WTC11 (cell line): ENCODE measurements at regions not wholly inside any gene's neighbourhood (a gene's known extent, or its start where the extent isn't known, plus 50 kb on each side); places are given as distances from the start of the nearest gene placed in this dataset.

Experiments
- ATAC-seq: fragments of 200-7000 bp; cut with Tn5 transposase; 2 replicates; pipeline ENCODE4 v1.10.0; 2021; ENCODE audit warnings: mild to moderate bottlenecking, moderate library complexity
- CTCF ChIA-PET: fragments of 300-600 bp; sonication (Branson Sonifier 250); formaldehyde crosslinking; loops from one replicate; lab custom pipeline; 2021; ENCODE audit warnings: antibody characterized with exemption; lab: Charles Lee
- POLR2A ChIA-PET: fragments of 350-600 bp; sonication (Branson Sonifier 250); formaldehyde crosslinking; loops from one replicate; lab custom pipeline; 2021; ENCODE audit warnings: antibody characterized with exemption; lab: Charles Lee
- DNase-seq: peaks from one replicate; pipeline ENCODE4 v3.0.0; 2021; ENCODE audit warnings: low spot score
- H3K27ac Mint-ChIP-seq: 2 replicates; pipeline ENCODE4 v1.8.0; 2021; ENCODE audit warnings: mixed read lengths
- H3K27me3 Mint-ChIP-seq: 2 replicates; pipeline ENCODE4 v1.8.0; 2021; ENCODE audit warnings: low read depth, mild to moderate bottlenecking, moderate library complexity, mixed read lengths
- H3K36me3 Mint-ChIP-seq: 2 replicates; pipeline ENCODE4 v1.8.0; 2021; ENCODE audit warnings: mixed read lengths
- H3K4me1 Mint-ChIP-seq: 2 replicates; pipeline ENCODE4 v1.8.0; 2022; ENCODE audit warnings: mixed read lengths
- H3K4me3 Mint-ChIP-seq: 2 replicates; pipeline ENCODE4 v1.8.0; 2021; ENCODE audit warnings: mild to moderate bottlenecking, moderate library complexity, mixed read lengths
- H3K9me3 Mint-ChIP-seq: 2 replicates; pipeline ENCODE4 v1.8.0; 2021; ENCODE audit warnings: mixed read lengths
- CREB1 ChIP-seq: sonication (generic); formaldehyde crosslinking; IDR thresholded peaks from 2 replicates; pipeline ENCODE4 v1.8.0; 2023; ENCODE audit warnings: mild to moderate bottlenecking, missing genetic modification reagents
- E2F4 ChIP-seq: sonication (generic); formaldehyde crosslinking; IDR thresholded peaks from 2 replicates; pipeline ENCODE4 v1.8.1; 2022; ENCODE audit warnings: low read depth, mild to moderate bottlenecking, moderate library complexity, missing genetic modification reagents, borderline replicate concordance
- FOXK1 ChIP-seq: sonication (generic); formaldehyde crosslinking; IDR thresholded peaks from 2 replicates; pipeline ENCODE4 v1.8.0; 2022; ENCODE audit warnings: mild to moderate bottlenecking, moderate library complexity, missing genetic modification reagents
- FOXP1 ChIP-seq: sonication (generic); formaldehyde crosslinking; IDR thresholded peaks from 2 replicates; pipeline ENCODE4 v1.8.0; 2022; ENCODE audit warnings: missing genetic modification reagents, mild to moderate bottlenecking, moderate library complexity, borderline replicate concordance
- NR1H2 ChIP-seq: sonication (generic); formaldehyde crosslinking; IDR thresholded peaks from 2 replicates; pipeline ENCODE4 v1.9.0; 2021; ENCODE audit warnings: mild to moderate bottlenecking, moderate library complexity, missing genetic modification reagents
- OVOL2 ChIP-seq: fragments of 250-450 bp; sonication (Bioruptor Pico); IDR thresholded peaks from 2 replicates; pipeline ENCODE4 v1.9.0; 2021; ENCODE audit warnings: mild to moderate bottlenecking, borderline replicate concordance
- PRDM15 ChIP-seq: sonication (generic); formaldehyde crosslinking; IDR thresholded peaks from 2 replicates; pipeline ENCODE4 v1.8.0; 2022; ENCODE audit warnings: missing genetic modification reagents
- ZBTB21 ChIP-seq: sonication (generic); formaldehyde crosslinking; IDR thresholded peaks from 2 replicates; pipeline ENCODE4 v1.8.1; 2023; ENCODE audit warnings: mild to moderate bottlenecking, missing genetic modification reagents, borderline replicate concordance
- ZBTB43 ChIP-seq: sonication (generic); formaldehyde crosslinking; IDR thresholded peaks from 2 replicates; pipeline ENCODE4 v1.8.1; 2023; ENCODE audit warnings: mild to moderate bottlenecking, missing genetic modification reagents
- ZMAT4 ChIP-seq: fragments of 250-450 bp; sonication (Bioruptor Pico); IDR thresholded peaks from 2 replicates; pipeline ENCODE4 v1.9.0; 2021; ENCODE audit warnings: mild to moderate bottlenecking
- ZNF263 ChIP-seq: sonication (generic); formaldehyde crosslinking; IDR thresholded peaks from 2 replicates; pipeline ENCODE4 v1.8.1; 2022; ENCODE audit warnings: low read depth, mild to moderate bottlenecking, moderate library complexity, missing genetic modification reagents
- ZNF416 ChIP-seq: fragments of 250-450 bp; sonication (Bioruptor Pico); IDR thresholded peaks from 2 replicates; pipeline ENCODE4 v1.9.0; 2021; ENCODE audit warnings: mild to moderate bottlenecking, inconsistent platforms
- TF ChIP-seq, protein P1 (sequence below): sonication (generic); formaldehyde crosslinking; IDR thresholded peaks from 2 replicates; pipeline ENCODE4 v1.8.0; 2022; ENCODE audit warnings: mild to moderate bottlenecking, missing genetic modification reagents

GRCh38 chr6:108748055-108748454 is 100.2 kb upstream of the ARMC2 start:
- peaks cover 23% of the 10 kb centered on the region for H3K4me1 Mint-ChIP-seq
- POLR2A ChIA-PET: no interaction called here
- CTCF ChIA-PET: no interaction called here
- H3K27ac Mint-ChIP-seq: no peak overlapping the region
- H3K9me3 Mint-ChIP-seq: no peaks in the 10 kb centered on the region
- no peaks in the 10 kb centered on the region; the same call in 1 of the 2 replicates for H3K27me3 Mint-ChIP-seq
- no peak overlapping the region for H3K4me3 Mint-ChIP-seq
- no peak for TF ChIP-seq ZNF263 (CRISPR knock-in tag)
- TF ChIP-seq CREB1 (CRISPR knock-in tag): no peak
- no peak for TF ChIP-seq FOXP1
- TF ChIP-seq ZBTB21 (CRISPR knock-in tag): no peak
- TF ChIP-seq, protein P1, sequence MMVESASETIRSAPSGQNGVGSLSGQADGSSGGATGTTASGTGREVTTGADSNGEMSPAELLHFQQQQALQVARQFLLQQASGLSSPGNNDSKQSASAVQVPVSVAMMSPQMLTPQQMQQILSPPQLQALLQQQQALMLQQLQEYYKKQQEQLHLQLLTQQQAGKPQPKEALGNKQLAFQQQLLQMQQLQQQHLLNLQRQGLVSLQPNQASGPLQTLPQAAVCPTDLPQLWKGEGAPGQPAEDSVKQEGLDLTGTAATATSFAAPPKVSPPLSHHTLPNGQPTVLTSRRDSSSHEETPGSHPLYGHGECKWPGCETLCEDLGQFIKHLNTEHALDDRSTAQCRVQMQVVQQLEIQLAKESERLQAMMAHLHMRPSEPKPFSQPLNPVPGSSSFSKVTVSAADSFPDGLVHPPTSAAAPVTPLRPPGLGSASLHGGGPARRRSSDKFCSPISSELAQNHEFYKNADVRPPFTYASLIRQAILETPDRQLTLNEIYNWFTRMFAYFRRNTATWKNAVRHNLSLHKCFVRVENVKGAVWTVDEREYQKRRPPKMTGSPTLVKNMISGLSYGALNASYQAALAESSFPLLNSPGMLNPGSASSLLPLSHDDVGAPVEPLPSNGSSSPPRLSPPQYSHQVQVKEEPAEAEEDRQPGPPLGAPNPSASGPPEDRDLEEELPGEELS (CRISPR knock-in tag): no peak
- TF ChIP-seq ZMAT4 (CRISPR knock-in tag): no peak
- TF ChIP-seq ZNF416 (CRISPR knock-in tag): no peak
- no peak for TF ChIP-seq PRDM15
- no peak for TF ChIP-seq E2F4 (CRISPR knock-in tag)
- no peak for TF ChIP-seq ZBTB43 (CRISPR knock-in tag)
- DNase-seq: no peak
- ATAC-seq: no peak
- H3K36me3 Mint-ChIP-seq: no peaks in the 10 kb centered on the region

DNA sequence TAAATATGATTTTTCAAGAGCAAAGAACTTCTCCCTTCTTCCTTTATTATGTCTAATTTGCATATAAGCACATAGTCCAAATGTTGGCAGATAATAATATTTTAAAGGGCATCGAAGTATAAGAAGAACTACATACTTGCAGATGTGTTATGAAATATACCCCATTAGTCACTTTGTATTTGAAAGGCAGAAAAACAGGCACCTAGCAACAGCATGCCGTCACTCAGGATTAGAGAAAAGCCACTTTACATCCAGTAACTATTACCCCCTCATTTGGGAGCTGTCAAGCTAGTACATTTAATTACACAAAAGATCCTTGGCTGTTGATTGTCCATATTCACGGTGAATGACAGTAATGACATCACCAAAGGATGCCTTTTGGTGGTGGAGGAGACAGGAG is 99.3 kb upstream of the ARMC2 start:
- ChIA-PET CTCF (no interaction called here), POLR2A (no interaction called here)
- TF ChIP-seq FOXK1 (CRISPR knock-in tag): no peak
- no peak for TF ChIP-seq OVOL2 (CRISPR knock-in tag)
- ATAC-seq (no peak), DNase-seq (no peak)
- no peaks in the 10 kb centered on the region for H3K36me3 Mint-ChIP-seq
- no peak overlapping the region for H3K4me3 Mint-ChIP-seq
- H3K4me1 Mint-ChIP-seq: peaks cover 20% of the 10 kb centered on the region
- no peaks in the 10 kb centered on the region; the same call in 1 of the 2 replicates for H3K27me3 Mint-ChIP-seq
- no peaks in the 10 kb centered on the region for H3K9me3 Mint-ChIP-seq
- H3K27ac Mint-ChIP-seq: no peak overlapping the region

GRCh38 chr6:108750801-108751200 is 97.4 kb upstream of the ARMC2 start:
- ATAC-seq (no peak), DNase-seq (no peak)
- ChIA-PET CTCF (no interaction called here), POLR2A (no interaction called here)
- TF ChIP-seq NR1H2 (CRISPR knock-in tag) (no peak), ZBTB21 (CRISPR knock-in tag) (no peak)
- no peaks in the 10 kb centered on the region; the same call in 1 of the 2 replicates for H3K27me3 Mint-ChIP-seq
- H3K4me3 Mint-ChIP-seq: no peak overlapping the region
- H3K4me1 Mint-ChIP-seq: peaks cover 10% of the 10 kb centered on the region
- H3K36me3 Mint-ChIP-seq: no peaks in the 10 kb centered on the region
- H3K9me3 Mint-ChIP-seq: no peaks in the 10 kb centered on the region
- no peak overlapping the region for H3K27ac Mint-ChIP-seq
